GM18870 (cell line): ENCODE measurements at regions not wholly inside any gene's neighbourhood (a gene's known extent, or its start where the extent isn't known, plus 50 kb on each side); places are given as distances from the start of the nearest gene placed in this dataset.

Experiments used
- ATAC-seq: cut with Tn5 transposase; IDR thresholded peaks from one replicate; pipeline ENCODE4 v1.9.1; 2021; ENCODE audit warnings: moderate library complexity; ENCODE audit not compliant: unreplicated experiment

DNA sequence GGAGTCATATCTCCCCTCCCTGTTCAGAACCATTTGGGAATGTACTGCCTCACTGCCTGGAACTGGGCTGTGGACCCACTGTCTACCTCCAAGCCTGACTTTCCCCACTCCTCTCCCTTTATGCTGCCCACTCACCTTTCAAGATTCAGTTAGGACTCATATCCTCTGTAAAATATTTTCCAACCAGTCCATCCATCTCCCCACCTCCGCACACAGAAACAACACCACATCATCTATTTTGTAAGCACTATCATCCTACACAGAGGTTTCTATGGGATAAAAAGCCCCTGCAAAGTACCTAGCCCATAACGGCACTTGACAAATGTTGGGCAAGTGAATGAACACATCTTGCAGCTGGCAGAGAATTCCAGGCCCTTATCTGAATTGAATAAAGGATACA, 250.8 kb downstream of the ANAPC1 start:
- no peak for ATAC-seq

DNA sequence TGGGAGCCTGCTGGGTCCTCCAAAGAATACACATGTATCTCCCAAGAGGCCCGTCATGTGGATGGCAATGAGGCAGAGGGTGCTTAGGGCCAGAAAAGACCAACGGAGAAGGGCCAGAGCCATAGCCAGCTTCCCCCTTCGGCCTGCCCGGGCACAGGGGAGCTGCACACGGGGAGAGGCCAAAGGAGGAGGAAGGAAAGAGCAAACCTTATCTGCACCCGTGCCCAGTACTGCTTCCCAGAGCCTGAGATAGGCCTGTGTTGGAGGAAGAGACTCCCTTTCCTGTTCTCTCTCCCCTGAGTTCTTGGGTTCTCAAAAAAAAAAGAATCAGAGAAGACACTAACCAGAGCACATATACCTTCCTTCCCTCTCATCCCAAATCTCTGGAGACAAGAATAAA, 250.3 kb downstream of the ANAPC1 start:
- ATAC-seq, result no peak

DNA sequence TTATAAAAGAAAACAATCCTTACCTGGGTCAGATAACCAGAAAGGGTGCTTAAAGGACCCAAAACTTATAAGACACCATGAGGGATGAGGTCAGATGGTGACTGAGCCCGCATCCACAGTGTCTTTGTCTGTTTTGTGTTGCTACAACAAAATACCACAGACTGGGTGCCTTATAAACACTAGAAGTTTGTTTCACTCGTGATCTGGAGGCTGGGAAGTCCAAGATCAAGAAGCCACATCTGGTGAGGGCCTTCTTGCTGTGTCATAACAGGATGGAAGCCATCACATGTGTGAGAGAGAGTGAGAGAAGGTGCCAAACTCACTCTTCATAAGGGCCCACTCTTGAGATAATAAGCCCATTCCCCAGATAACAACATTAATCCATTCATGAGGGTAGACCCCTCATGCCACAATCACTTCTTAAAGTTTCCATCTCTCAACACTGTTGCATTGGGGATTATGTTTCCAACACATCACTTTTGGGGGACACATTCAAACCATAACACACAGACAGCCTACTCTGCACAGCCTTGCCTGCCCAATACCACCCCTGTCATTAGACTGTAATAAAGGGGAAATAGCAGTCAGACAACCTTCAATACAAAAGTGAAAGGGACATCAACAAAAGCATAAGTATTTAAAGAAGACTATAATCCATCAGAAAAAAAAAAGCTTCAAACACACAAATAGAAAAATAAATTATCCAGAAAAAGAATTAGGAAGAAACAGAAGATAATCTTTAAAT, 249.8 kb downstream of the ANAPC1 start:
- no peak for ATAC-seq

DNA sequence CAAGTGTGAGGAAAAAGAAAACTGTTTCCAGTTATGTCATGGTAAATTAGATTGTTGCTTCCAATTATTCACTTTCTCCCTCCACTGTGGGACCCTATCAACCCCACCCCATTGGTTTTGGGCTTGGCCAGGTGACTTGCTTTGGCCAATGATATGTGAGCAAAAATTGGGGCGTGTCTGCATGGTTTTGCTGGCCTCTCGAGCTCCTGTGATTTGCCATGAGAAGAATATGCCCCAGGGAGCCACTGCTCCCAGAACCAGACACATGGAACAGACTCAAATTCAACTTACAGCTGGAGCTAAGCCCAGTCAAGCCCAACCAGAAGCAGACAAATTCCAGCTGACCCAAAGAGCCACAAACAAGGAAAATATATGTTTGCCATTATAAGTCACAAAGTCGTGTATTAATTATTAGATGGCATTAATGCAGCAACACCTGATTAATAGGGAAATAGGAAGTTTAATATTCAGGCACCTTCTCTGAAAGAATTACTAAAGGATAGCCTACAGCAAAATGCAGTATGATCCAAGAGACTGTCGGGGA, 248.9 kb downstream of the ANAPC1 start:
- no peak for ATAC-seq

DNA sequence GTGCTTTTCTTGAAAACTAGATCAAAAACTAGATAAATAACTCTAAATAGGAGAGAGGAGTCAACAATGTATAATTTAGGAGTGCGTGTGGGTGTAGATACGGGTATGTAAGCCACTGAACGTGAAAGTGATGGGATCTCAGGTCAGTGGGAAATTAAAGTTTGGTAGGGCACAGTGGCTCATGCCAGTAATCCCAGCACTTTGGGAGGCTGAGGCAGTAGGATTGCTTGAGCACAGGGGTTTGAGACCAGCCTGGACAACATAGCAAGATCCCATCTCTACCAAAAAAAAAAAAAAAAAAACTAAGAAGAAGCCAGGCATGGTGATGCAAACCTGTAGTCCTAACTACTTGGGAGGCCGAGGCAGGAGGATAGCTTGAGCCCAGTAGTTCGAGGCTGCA, 247.1 kb downstream of the ANAPC1 start:
- ATAC-seq, result no peak

DNA sequence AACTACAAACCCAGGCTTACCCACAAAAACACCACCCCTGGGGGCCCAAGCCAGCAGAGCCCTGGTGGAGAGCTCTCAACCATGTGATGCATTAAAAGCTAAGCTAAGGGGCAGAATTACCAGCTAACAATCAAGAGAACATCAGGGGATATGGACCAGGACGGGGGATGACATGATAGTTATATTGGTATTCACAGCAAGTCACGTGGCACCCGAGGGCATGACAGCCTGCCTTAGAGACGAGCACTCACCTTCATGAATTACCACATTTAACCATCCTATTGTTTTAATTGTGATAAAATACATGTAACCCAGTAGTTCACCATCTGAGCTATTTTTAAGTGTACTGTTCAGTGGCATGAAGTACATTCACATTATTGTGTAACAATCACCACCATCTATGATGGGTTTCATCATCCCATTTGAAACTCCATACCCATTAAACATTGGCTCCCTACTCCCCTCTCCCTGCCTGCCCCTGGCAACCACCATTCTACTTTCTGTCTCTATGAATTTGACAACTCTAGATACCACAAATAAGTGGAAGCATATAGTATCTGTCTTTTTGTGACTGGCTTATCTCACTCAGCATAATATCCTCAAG, 245.6 kb downstream of the ANAPC1 start:
- no peak for ATAC-seq

DNA sequence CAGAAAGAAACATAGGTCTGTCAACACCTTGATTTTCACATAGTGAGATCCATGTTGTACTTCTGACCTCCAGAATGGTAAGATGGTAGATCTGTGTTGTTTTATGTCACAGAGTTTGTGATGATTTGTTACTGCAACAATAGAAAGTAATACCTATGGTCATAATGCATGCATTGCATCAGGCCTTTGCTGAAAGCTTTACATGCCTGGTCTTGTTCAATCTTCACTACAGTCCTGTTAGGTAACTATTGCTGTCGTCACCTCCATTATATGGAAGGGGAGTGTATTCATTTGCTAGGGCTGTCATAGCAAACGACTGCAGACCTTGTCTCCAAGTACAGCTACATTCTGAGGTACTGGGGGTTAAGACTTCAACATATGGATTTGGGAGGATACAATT, 243.5 kb downstream of the ANAPC1 start:
- no peak for ATAC-seq

DNA sequence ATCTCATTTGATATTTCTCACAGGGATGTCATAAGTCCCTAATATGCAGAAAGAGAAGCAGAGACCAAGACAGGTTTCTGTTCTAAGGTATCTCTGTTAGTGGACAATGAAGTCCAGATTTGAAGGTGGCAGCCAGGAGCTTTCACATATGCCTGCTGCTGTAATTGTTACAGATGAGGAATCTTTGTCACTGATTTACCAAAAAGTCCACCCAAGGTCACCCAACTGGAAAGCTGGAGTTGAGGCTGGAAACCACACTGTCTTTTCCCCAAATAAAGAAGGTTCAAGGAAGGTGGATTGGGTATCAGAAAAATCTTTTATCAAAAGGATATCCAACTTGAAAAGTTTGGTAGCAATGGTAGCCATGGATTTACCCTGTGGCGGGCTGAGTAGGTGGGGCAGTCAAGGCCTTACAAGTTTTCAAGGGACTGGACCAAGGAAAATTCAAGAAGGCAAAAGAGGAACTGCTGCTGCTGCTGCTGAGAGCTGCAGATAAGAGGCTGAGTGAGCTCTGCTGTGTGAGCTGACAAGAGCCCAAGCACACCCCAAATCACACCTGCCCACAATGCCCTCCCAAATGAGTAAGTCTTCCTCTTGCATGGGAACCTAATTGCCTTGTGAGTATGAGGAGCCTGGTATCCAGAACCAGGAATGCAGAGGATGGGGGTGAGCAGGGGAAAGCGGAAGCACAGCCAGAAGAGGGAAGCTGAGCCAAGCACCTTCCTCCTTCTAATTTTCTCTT, 241.2 kb downstream of the ANAPC1 start:
- ATAC-seq, result no peak

DNA sequence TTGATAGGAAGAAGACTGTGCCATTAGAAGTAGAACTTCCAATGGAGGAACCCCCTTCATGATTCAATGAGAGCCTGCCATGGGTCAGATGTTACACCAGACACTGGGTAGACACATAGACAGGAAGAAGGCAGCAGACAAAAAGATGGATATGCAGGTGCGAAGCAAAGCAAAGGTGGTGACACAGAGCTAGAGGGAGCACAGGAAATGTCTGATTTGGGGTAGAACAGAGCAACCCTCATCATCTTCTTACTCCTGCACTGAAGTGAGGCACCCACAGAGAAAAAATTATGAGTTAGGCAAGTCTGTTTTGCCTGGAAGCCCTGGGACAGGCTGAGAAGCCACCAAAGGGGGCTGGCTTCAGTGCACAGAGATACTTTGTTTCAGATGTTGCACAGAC, 240.2 kb downstream of the ANAPC1 start:
- no peak for ATAC-seq

DNA sequence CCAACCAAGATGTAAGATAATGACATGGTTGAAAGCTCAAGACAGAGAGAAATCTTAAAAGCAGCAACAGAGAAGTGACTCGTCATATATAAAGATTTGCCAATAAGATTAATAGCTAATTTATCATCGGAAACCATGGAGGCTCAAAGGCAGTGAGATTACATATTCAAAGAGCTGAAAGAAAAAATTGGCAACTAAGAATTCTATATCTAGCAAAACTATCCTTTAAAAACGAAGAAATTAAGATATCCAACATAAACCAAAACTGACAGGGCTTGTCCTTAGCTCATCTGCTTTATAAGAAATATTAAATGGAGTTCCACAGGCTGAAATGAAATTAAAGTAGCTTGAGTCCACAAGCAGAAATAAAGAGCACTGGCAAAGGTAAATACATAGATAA, 236.6 kb downstream of the ANAPC1 start:
- ATAC-seq, result no peak

DNA sequence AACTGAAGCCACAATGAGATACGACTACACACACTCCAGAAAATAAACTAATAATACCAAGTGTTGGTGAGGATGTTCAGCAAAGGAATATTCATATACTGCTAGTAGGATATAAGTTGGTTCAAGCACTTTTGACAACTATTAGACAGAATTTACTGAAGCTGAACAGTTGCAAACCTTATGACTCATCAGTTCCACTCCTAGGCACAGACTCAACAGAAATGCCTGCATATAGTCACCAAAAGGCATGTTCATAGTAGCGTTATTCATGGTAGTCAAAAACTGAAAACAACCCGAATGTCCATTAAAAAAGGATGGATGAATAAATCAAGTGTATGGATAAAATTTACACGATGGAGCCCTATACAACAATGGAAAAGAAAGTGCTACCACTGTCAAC, 232.0 kb downstream of the ANAPC1 start:
- no peak for ATAC-seq

DNA sequence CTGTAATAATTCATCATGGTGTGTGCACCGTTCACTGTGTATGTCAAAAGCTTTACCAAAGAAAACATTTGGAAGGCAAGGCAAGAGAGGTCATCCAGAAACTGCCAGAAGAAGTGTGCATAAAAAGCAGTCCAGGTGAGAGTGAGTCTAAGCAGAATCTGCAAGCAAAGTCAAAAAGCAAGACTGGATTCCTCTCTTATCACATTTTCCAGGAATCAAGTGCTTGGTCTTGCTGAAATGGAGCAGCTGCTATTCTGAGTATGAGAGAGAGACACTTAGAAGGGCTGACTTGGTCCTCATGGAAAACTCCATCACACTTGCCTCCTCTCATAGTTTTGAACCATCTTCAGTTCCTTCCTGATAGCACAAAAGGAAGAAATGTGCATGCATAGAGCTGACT, 231.3 kb downstream of the ANAPC1 start:
- ATAC-seq, result no peak

DNA sequence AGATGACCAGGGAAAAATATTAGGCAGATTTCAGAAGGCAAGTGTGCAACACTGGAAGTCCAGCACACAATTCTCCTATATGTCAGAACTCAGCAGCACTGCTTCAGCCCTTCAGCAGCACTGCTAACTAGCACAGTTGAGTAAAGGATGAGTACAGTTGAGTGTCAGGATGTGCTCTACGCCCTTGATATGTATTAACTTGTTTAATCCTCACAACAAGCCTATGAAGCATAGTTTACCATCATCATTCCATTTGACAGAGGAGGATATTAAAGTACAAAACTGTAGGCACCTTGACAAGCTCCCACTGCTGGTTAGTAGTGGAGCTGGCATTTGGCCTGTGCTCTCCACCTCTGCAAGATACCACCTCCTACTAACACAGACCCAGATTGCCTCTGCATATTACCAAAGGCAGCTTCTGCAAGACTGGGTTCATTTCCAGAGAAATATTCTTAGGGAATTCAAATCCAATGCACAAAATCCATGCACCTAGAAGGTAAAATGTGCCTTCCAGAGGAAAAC, 230.8 kb downstream of the ANAPC1 start:
- no peak for ATAC-seq

DNA sequence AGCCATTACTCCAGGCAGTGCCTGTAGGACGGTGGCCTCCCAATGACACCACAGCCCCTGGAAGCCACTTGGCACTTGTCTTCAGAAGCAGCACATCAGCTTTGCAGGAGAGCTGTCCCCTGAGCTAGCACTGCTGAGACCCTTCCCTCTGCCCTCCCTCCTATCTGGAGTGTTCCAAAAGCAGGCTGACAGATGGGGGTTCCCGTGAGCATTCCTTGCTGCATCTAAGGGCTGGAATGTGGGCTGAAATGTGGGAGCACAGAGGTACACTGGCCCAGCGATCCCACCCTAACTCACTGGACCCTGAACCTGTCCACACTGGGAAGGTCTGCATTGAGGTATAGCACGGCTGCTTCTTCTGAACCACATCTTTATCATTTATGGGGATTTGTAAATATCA, 230.1 kb downstream of the ANAPC1 start:
- no peak for ATAC-seq

DNA sequence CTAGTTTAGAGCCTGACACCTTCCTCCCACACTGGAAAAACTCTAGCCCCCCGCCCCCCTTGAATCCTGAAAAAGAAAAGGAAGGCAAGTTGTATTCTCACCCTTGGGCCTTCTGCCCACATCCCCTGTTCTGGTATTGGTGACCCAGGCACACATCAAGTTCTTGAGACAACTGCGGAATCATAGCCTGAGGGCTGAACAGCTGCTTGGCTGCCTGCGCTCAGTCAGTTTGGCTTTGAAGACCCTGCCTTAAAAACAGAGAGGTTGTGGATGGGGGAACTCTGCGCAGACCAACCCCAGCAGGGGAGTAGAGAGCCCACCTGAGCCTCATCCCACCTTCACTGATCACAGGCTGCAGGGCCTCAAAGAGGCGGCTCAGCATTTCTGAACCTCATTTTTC, 229.2 kb downstream of the ANAPC1 start:
- no peak for ATAC-seq

DNA sequence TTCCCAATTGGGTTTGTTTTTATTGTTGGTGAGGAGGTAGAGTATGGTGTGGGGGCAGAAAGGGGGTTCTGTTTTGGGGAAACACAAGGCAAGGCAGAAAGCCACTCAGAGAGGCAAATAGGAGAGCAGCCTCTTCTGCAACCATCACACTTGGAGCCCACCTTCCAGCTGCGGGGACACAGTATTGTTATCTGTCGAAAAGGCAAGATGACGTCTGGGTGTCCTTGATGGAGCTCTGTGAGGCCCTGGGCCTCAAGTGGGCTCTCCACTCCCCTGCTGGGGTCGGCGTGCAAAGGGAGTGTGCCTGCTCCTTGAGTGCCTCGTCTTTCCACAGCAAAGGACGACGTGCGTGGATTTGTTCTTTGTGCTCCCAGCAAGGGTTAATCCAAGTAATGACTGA, 227.6 kb downstream of the ANAPC1 start:
- no peak for ATAC-seq

DNA sequence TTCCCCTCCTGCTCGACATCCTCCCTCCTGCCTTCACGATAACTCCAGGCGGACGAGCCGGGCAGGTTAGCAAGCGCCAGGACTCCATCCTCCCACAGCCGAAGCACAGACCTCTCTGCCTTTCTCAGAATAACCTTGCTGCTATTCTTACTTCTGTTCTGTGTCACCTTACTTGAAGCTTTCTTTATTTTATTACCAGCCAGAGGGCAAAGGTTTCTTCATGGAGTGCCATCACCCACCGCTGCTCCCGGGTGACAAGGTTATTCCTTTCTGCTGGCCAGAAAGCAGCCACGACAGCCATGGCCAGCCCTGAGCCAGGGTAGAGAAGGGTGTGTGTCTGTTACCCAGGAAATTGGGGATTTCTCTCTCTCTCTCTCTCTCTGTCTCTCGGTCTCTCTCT, 227.1 kb downstream of the ANAPC1 start:
- ATAC-seq, result no peak

DNA sequence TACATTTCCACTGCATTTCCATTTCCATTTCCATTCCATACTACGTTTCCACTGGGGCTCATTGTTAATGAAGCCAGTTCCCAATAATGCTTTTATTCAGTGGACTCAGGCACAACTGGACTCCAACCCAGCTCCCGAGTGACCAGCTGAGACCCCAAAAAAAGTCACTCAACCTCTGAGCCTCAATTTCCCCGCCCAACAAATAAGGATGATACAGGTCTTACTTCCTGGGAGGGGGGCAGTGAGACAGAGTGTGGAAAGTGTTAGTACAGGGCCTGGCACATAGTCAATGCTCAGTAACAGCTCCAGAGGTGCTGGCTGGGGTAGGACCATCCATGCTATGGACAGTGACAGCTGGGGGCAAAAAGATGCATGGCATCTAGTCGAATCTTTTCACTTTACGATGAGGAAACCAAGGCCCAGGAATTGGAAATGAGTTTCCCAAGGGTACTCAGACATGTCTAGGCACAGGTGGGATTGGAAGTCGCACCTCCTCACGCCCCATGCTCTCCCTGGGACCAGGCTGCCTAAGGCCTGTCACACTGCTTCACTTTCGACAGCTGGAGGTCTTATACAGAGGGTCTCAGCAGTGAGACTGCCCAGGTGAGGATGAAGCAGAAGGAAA, 226.5 kb downstream of the ANAPC1 start:
- no peak for ATAC-seq

DNA sequence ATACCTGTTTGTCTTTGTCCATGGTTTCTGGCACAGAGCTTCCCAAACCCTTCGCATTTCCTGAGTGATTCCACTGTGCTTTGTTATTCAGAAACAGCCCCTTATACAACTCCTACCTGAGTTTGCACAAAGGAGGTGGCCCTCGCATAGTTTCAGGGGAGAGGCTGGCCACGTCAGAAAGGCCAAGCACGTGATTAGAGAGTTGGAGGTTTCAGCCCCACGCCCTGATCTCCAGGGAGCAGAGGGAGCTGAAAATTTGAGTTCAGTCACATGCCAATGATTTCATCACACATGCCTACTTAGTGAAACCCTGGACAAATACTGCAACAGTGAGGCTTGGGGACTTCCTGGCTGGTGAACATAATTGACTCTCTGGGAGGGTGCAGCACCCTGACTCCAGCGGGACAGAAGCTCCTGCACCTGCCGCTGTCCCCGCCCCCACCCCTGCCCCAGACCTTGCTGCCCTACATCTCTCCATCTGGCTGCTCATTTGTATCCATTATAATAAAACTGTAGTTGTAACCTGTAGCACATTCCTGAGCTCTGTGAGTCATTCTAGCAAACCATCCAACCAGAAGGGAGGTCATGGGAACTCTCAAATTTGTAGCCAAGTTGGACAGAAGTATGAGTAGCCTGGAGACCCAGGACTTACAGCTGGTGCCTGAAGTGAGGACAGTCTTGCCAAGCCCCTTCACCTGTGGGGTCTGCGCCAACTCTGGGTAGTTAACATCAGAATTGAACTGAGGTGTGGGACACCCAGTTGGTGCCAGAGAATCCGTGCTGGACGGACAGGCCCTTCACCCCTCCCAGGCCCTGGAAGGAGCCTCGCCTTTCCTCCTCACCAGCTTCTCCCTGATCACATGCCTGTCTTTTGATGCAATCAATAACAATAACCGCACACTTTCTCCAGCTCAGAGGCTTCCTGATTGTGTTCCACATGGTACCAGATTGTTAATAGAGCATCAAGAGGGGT, 224.3 kb downstream of the ANAPC1 start:
- ATAC-seq, result no peak

DNA sequence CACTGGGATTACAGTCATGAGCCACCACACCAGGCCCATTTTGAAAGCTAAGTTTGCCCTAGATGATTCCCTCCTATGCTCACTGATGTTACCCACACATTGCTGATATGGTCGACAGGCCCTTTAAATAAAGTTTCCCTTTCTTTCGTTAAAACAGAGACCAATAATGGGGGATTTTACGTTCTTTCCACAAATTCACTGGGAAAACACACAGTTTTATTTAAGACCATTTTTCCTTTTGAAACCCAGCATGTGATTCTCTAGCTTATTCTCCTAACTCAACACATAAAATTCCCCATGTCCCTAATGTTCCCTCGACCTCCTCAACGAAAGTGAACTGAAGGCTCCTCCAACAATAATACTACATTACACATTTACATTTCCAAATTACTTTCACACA, 223.2 kb downstream of the ANAPC1 start:
- ATAC-seq, result no peak
